Panc1 (cell line): ENCODE measurements at regions not wholly inside any gene's neighbourhood (a gene's known extent, or its start where the extent isn't known, plus 50 kb on each side); places are given as distances from the start of the nearest gene placed in this dataset.

Source experiments
- POLR2AphosphoS5 ChIP-seq: IDR thresholded peaks from 2 replicates; pipeline ENCODE4 v1.6.1; 2012; ENCODE audit warnings: mild to moderate bottlenecking, low read depth, low read length, moderate library complexity
- TF ChIP-seq, protein P1 (sequence below): fragments of 450-650 bp; IDR thresholded peaks from 2 replicates; pipeline ENCODE4 v1.5.1; 2017; ENCODE audit warnings: mild to moderate bottlenecking
- TF ChIP-seq, protein P2 (sequence below), 2 experiments: IDR thresholded peaks; 2 replicates each; pipeline ENCODE4 v1.6.1; 2011 to 2012; ENCODE audit warnings: low read depth in 2 of 2, control low read depth in 1 of 2, low read length in 1 of 2, mild to moderate bottlenecking in 1 of 2, moderate library complexity in 1 of 2; ENCODE audit not compliant: insufficient read depth in 1 of 2

DNA sequence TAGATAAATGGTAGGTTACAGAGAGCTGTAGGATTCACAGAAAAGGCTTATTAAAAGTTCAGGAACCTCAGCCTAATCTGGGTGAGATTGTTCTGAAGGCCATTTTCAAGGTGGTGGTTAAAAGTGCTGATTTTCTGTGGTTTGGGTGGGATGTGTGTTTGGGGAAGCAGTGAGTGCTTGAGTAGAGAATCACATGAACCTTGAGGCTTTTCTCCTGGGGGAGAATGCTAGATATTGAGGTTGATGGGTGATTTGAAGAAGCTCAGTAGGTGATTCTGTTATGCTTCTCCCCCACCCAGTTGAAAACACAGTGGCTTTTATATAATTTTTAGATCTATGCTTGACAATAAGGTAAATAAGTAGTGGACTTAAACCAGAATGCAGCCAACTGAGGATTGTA lies 420.9 kb downstream of the PCNX1 start:
- TF ChIP-seq, protein P1, sequence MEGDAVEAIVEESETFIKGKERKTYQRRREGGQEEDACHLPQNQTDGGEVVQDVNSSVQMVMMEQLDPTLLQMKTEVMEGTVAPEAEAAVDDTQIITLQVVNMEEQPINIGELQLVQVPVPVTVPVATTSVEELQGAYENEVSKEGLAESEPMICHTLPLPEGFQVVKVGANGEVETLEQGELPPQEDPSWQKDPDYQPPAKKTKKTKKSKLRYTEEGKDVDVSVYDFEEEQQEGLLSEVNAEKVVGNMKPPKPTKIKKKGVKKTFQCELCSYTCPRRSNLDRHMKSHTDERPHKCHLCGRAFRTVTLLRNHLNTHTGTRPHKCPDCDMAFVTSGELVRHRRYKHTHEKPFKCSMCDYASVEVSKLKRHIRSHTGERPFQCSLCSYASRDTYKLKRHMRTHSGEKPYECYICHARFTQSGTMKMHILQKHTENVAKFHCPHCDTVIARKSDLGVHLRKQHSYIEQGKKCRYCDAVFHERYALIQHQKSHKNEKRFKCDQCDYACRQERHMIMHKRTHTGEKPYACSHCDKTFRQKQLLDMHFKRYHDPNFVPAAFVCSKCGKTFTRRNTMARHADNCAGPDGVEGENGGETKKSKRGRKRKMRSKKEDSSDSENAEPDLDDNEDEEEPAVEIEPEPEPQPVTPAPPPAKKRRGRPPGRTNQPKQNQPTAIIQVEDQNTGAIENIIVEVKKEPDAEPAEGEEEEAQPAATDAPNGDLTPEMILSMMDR, result no peak
- no peak for TF ChIP-seq POLR2AphosphoS5
- TF ChIP-seq, protein P2, sequence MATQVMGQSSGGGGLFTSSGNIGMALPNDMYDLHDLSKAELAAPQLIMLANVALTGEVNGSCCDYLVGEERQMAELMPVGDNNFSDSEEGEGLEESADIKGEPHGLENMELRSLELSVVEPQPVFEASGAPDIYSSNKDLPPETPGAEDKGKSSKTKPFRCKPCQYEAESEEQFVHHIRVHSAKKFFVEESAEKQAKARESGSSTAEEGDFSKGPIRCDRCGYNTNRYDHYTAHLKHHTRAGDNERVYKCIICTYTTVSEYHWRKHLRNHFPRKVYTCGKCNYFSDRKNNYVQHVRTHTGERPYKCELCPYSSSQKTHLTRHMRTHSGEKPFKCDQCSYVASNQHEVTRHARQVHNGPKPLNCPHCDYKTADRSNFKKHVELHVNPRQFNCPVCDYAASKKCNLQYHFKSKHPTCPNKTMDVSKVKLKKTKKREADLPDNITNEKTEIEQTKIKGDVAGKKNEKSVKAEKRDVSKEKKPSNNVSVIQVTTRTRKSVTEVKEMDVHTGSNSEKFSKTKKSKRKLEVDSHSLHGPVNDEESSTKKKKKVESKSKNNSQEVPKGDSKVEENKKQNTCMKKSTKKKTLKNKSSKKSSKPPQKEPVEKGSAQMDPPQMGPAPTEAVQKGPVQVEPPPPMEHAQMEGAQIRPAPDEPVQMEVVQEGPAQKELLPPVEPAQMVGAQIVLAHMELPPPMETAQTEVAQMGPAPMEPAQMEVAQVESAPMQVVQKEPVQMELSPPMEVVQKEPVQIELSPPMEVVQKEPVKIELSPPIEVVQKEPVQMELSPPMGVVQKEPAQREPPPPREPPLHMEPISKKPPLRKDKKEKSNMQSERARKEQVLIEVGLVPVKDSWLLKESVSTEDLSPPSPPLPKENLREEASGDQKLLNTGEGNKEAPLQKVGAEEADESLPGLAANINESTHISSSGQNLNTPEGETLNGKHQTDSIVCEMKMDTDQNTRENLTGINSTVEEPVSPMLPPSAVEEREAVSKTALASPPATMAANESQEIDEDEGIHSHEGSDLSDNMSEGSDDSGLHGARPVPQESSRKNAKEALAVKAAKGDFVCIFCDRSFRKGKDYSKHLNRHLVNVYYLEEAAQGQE (IDR thresholded peaks at IDR 0.05; ENCODE audit: insufficient read depth in 1 of 2, low read depth in 2 of 2, low read length in 1 of 2), result no peak
